ENCODE measurements at regions not wholly inside any gene's neighbourhood (a gene's known extent, or its start where the extent isn't known, plus 50 kb on each side); places are given as distances from the start of the nearest gene placed in this dataset.
"Not testable (repeated sequence)": the region's sequence is repeated elsewhere in the genome, so short reads cannot be mapped to it uniquely, and the experiment has no call there.

DNA sequence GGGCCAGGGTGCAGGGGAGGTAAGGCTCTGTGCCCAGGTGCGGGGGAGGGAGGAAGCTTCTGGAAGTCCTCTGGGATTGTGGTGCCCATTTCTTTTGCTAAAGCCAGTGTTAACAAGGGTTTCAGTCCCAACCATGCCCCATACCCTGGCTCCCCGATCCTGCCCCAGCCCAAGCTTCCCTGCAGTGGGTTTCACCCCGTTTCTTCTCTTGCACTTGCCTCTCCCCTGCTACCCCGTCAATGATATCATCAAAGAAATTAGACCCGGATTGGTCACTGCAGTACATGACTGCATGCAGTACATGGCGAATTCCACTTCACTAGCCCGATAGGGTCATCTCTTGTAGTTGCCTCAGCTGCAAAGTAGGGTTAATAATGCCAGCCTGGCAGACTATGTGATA is 174.0 kb downstream of the BCL2L11 start:
- not testable (repeated sequence) for H3K79me1 ChIP-seq (ENCODE audit: low read depth, low read length); H3K4ac ChIP-seq (ENCODE audit: low read length); H3K9me3 ChIP-seq (replicated peaks in 1 of 2; ENCODE audit: control insufficient read depth in 2 of 2, insufficient read depth in 1 of 2, low read depth in 1 of 2, low read length in 2 of 2); H4K91ac ChIP-seq (ENCODE audit: low read depth, low read length, poor library complexity); H2AFZ ChIP-seq (ENCODE audit: low read length); DNase-seq (ENCODE audit: low spot score); H3K36me3 ChIP-seq (replicated peaks in 1 of 2; ENCODE audit: control insufficient read depth in 2 of 2, insufficient read depth in 2 of 2, low read length in 2 of 2); H3K23ac ChIP-seq (ENCODE audit: low read depth, low read length, poor library complexity); H3K14ac ChIP-seq (ENCODE audit: low read length); H2BK120ac ChIP-seq (ENCODE audit: low read depth, low read length); H3K4me2 ChIP-seq (ENCODE audit: insufficient read depth, low read length, poor library complexity, severe bottlenecking); H3K4me1 ChIP-seq (ENCODE audit: control insufficient read depth in 2 of 2, insufficient read depth in 1 of 2, low read depth in 1 of 2, low read length in 2 of 2); H3K27me3 ChIP-seq (ENCODE audit: control insufficient read depth in 3 of 3, insufficient read depth in 3 of 3, low read depth in 1 of 3, low read length in 3 of 3); H2BK15ac ChIP-seq (ENCODE audit: low read length); H3K9ac ChIP-seq (ENCODE audit: low read depth, low read length, poor library complexity); H3K27ac ChIP-seq (replicated peaks; ENCODE audit: low read length); H3K4me3 ChIP-seq (ENCODE audit: low read length in 2 of 2); H2BK12ac ChIP-seq (ENCODE audit: low read length); H4K8ac ChIP-seq (ENCODE audit: low read depth, low read length); H3K18ac ChIP-seq (ENCODE audit: low read length); H2BK5ac ChIP-seq (ENCODE audit: low read length); H2AK5ac ChIP-seq (ENCODE audit: low read depth, low read length)
- no CpG with 5 or more reads among the region's 7 CpGs for WGBS, 2 donors (ENCODE audit: extremely low coverage in 2 of 2, insufficient read length in 2 of 2, insufficient replicate concordance in 1 of 2)

GRCh38 chr2:111296122-111296804 is 175.5 kb downstream of the BCL2L11 start:
- H2AFZ ChIP-seq (ENCODE audit: low read length); H3K36me3 ChIP-seq (replicated peaks in 1 of 2; ENCODE audit: control insufficient read depth in 2 of 2, insufficient read depth in 2 of 2, low read length in 2 of 2); H4K91ac ChIP-seq (ENCODE audit: low read depth, low read length, poor library complexity); H3K9ac ChIP-seq (ENCODE audit: low read depth, low read length, poor library complexity); H3K4me1 ChIP-seq (ENCODE audit: control insufficient read depth in 2 of 2, insufficient read depth in 1 of 2, low read depth in 1 of 2, low read length in 2 of 2); H2AK5ac ChIP-seq (ENCODE audit: low read depth, low read length); H3K27me3 ChIP-seq (ENCODE audit: control insufficient read depth in 3 of 3, insufficient read depth in 3 of 3, low read depth in 1 of 3, low read length in 3 of 3); H3K23ac ChIP-seq (ENCODE audit: low read depth, low read length, poor library complexity); H2BK120ac ChIP-seq (ENCODE audit: low read depth, low read length); DNase-seq (ENCODE audit: low spot score); H2BK15ac ChIP-seq (ENCODE audit: low read length); H2BK12ac ChIP-seq (ENCODE audit: low read length); H3K9me3 ChIP-seq (replicated peaks in 1 of 2; ENCODE audit: control insufficient read depth in 2 of 2, insufficient read depth in 1 of 2, low read depth in 1 of 2, low read length in 2 of 2); H3K27ac ChIP-seq (replicated peaks; ENCODE audit: low read length); H4K8ac ChIP-seq (ENCODE audit: low read depth, low read length); H2BK5ac ChIP-seq (ENCODE audit: low read length); H3K4ac ChIP-seq (ENCODE audit: low read length); H3K18ac ChIP-seq (ENCODE audit: low read length); H3K4me3 ChIP-seq (ENCODE audit: low read length in 2 of 2); H3K4me2 ChIP-seq (ENCODE audit: insufficient read depth, low read length, poor library complexity, severe bottlenecking); H3K79me1 ChIP-seq (ENCODE audit: low read depth, low read length); H3K14ac ChIP-seq (ENCODE audit: low read length): not testable (repeated sequence)
- WGBS, 2 donors (ENCODE audit: extremely low coverage in 2 of 2, insufficient read length in 2 of 2, insufficient replicate concordance in 1 of 2) = no CpG with 5 or more reads among the region's 6 CpGs

- not testable (repeated sequence) for H3K27ac ChIP-seq (replicated peaks; ENCODE audit: low read length); H3K18ac ChIP-seq (ENCODE audit: low read length); DNase-seq (ENCODE audit: low spot score); H2AK5ac ChIP-seq (ENCODE audit: low read depth, low read length); H3K79me1 ChIP-seq (ENCODE audit: low read depth, low read length); H3K9ac ChIP-seq (ENCODE audit: low read depth, low read length, poor library complexity); H2BK12ac ChIP-seq (ENCODE audit: low read length); H3K36me3 ChIP-seq (replicated peaks in 1 of 2; ENCODE audit: control insufficient read depth in 2 of 2, insufficient read depth in 2 of 2, low read length in 2 of 2); H3K4me1 ChIP-seq (ENCODE audit: control insufficient read depth in 2 of 2, insufficient read depth in 1 of 2, low read depth in 1 of 2, low read length in 2 of 2); H2BK5ac ChIP-seq (ENCODE audit: low read length); H4K91ac ChIP-seq (ENCODE audit: low read depth, low read length, poor library complexity); H3K9me3 ChIP-seq (replicated peaks in 1 of 2; ENCODE audit: control insufficient read depth in 2 of 2, insufficient read depth in 1 of 2, low read depth in 1 of 2, low read length in 2 of 2); H3K14ac ChIP-seq (ENCODE audit: low read length); H3K4me3 ChIP-seq (ENCODE audit: low read length in 2 of 2); H3K27me3 ChIP-seq (ENCODE audit: control insufficient read depth in 3 of 3, insufficient read depth in 3 of 3, low read depth in 1 of 3, low read length in 3 of 3); H3K23ac ChIP-seq (ENCODE audit: low read depth, low read length, poor library complexity); H2BK120ac ChIP-seq (ENCODE audit: low read depth, low read length); H4K8ac ChIP-seq (ENCODE audit: low read depth, low read length); H2AFZ ChIP-seq (ENCODE audit: low read length); H3K4me2 ChIP-seq (ENCODE audit: insufficient read depth, low read length, poor library complexity, severe bottlenecking); H2BK15ac ChIP-seq (ENCODE audit: low read length); H3K4ac ChIP-seq (ENCODE audit: low read length)
Observed at GRCh38 chr2:111297128-111297527, 176.4 kb downstream of the BCL2L11 start.

- H3K27ac ChIP-seq (replicated peaks; ENCODE audit: low read length); H3K4me1 ChIP-seq (ENCODE audit: control insufficient read depth in 2 of 2, insufficient read depth in 1 of 2, low read depth in 1 of 2, low read length in 2 of 2); H3K9me3 ChIP-seq (replicated peaks in 1 of 2; ENCODE audit: control insufficient read depth in 2 of 2, insufficient read depth in 1 of 2, low read depth in 1 of 2, low read length in 2 of 2); H3K27me3 ChIP-seq (ENCODE audit: control insufficient read depth in 3 of 3, insufficient read depth in 3 of 3, low read depth in 1 of 3, low read length in 3 of 3); H2AFZ ChIP-seq (ENCODE audit: low read length); H2AK5ac ChIP-seq (ENCODE audit: low read depth, low read length); H2BK5ac ChIP-seq (ENCODE audit: low read length); H3K4me2 ChIP-seq (ENCODE audit: insufficient read depth, low read length, poor library complexity, severe bottlenecking); H4K8ac ChIP-seq (ENCODE audit: low read depth, low read length); H3K36me3 ChIP-seq (replicated peaks in 1 of 2; ENCODE audit: control insufficient read depth in 2 of 2, insufficient read depth in 2 of 2, low read length in 2 of 2); H2BK120ac ChIP-seq (ENCODE audit: low read depth, low read length); H3K9ac ChIP-seq (ENCODE audit: low read depth, low read length, poor library complexity); H3K23ac ChIP-seq (ENCODE audit: low read depth, low read length, poor library complexity); H2BK12ac ChIP-seq (ENCODE audit: low read length); H3K4me3 ChIP-seq (ENCODE audit: low read length in 2 of 2); H3K14ac ChIP-seq (ENCODE audit: low read length); H2BK15ac ChIP-seq (ENCODE audit: low read length); DNase-seq (ENCODE audit: low spot score); H3K18ac ChIP-seq (ENCODE audit: low read length); H4K91ac ChIP-seq (ENCODE audit: low read depth, low read length, poor library complexity); H3K4ac ChIP-seq (ENCODE audit: low read length); H3K79me1 ChIP-seq (ENCODE audit: low read depth, low read length): not testable (repeated sequence)
- WGBS, 2 donors (ENCODE audit: extremely low coverage in 2 of 2, insufficient read length in 2 of 2, insufficient replicate concordance in 1 of 2) = no CpG with 5 or more reads among the region's 3 CpGs
Observed at GRCh38 chr2:111298927-111299326, 178.2 kb downstream of the BCL2L11 start.

Measured in neuronal stem cell (in vitro differentiated cells).